ENCODE measurements at regions not wholly inside any gene's neighbourhood (a gene's known extent, or its start where the extent isn't known, plus 50 kb on each side); places are given as distances from the start of the nearest gene placed in this dataset.

GRCh38 chr1:209349363-209350308, 233.9 kb upstream of the CAMK1G start:
- TF ChIP-seq CTCF (conservative IDR thresholded peaks at IDR 0.05) (no peak), EZH2 (IDR thresholded peaks at IDR 0.05; ENCODE audit: low read depth) (no peak)

Measured in PC-9 (cell line).